CD14-positive monocyte (primary cell): ENCODE measurements at regions not wholly inside any gene's neighbourhood (a gene's known extent, or its start where the extent isn't known, plus 50 kb on each side); places are given as distances from the start of the nearest gene placed in this dataset.

Experiments
- DNase-seq, 3 donors: peaks; one replicate each; pipeline ENCODE4 v3.0.0-alpha.2; 2011 to 2022
- H2AFZ ChIP-seq: 2 replicates; pipeline ENCODE4 v1.6.0; 2012; ENCODE audit warnings: mild to moderate bottlenecking, low read depth, low read length, inconsistent platforms; ENCODE audit not compliant: insufficient read depth, poor library complexity, severe bottlenecking
- H3K27ac ChIP-seq, 2 donors: 1 replicate in 1 of 2; 2 replicates in 1 of 2; pipeline ENCODE4 v1.5.1; 2012 to 2013; ENCODE audit warnings: low read length in 2 of 2, control low read depth in 1 of 2, inconsistent platforms in 1 of 2, low read depth in 1 of 2, mild to moderate bottlenecking in 1 of 2
- H3K27me3 ChIP-seq, 2 donors: one replicate each; pipeline versions ENCODE4 v1.6.0 to v1.6.1; 2011 to 2013; ENCODE audit warnings: low read length in 2 of 2; ENCODE audit not compliant: control insufficient read depth in 2 of 2, insufficient read depth in 2 of 2
- H3K36me3 ChIP-seq, 2 donors: replicated peaks in 1 of 2; 1 replicate in 1 of 2; 2 replicates in 1 of 2; pipeline versions ENCODE4 v1.5.1 to v1.6.1; 2012 to 2013; ENCODE audit warnings: low read length in 2 of 2, control low read depth in 1 of 2, inconsistent platforms in 1 of 2, mild to moderate bottlenecking in 1 of 2; ENCODE audit not compliant: insufficient read depth in 2 of 2, control insufficient read depth in 1 of 2
- H3K4me1 ChIP-seq, 2 donors: 1 replicate in 1 of 2; 2 replicates in 1 of 2; pipeline versions ENCODE4 v1.5.1 to v1.6.1; 2012 to 2013; ENCODE audit warnings: low read length in 2 of 2, control low read depth in 1 of 2, inconsistent platforms in 1 of 2, mild to moderate bottlenecking in 1 of 2, moderate library complexity in 1 of 2; ENCODE audit not compliant: insufficient read depth in 2 of 2, control insufficient read depth in 1 of 2
- H3K4me2 ChIP-seq: replicated peaks from 2 replicates; pipeline ENCODE3; 2012; ENCODE audit warnings: low read length, moderate library complexity, mild to moderate bottlenecking; ENCODE audit not compliant: poor library complexity, severe bottlenecking; ENCODE audit errors: extremely low read depth
- H3K4me3 ChIP-seq, 3 experiments: fragments of 200-600 bp in 1 of 3; sonication (generic) in 1 of 3; replicated peaks in 1 of 3; 1 replicate in 2 of 3; 2 replicates in 1 of 3; pipeline ENCODE4 v1.5.1; 2011 to 2013; ENCODE audit warnings: low read length in 3 of 3, mild to moderate bottlenecking in 3 of 3, control low read depth in 2 of 3, low read depth in 2 of 3, inconsistent platforms in 1 of 3, moderate library complexity in 1 of 3
- H3K79me2 ChIP-seq: 2 replicates; pipeline ENCODE4 v1.6.0; 2012; ENCODE audit warnings: mild to moderate bottlenecking, control low read depth, inconsistent platforms, low read length, moderate library complexity; ENCODE audit not compliant: insufficient read depth
- H3K9ac ChIP-seq: 2 replicates; pipeline ENCODE4 v1.6.0; 2017; ENCODE audit warnings: low read length, mild to moderate bottlenecking; ENCODE audit not compliant: insufficient read depth, poor library complexity, severe bottlenecking
- H3K9me3 ChIP-seq, 2 donors: replicated peaks in 1 of 2; 1 replicate in 1 of 2; 2 replicates in 1 of 2; pipeline versions ENCODE4 v1.5.1 to v1.6.1; 2012 to 2013; ENCODE audit warnings: low read length in 2 of 2, control low read depth in 1 of 2; ENCODE audit not compliant: control insufficient read depth in 1 of 2, insufficient read depth in 1 of 2
- H4K20me1 ChIP-seq: 2 replicates; pipeline ENCODE4 v1.6.0; 2012; ENCODE audit warnings: mild to moderate bottlenecking, low read length, control low read depth, moderate library complexity; ENCODE audit not compliant: insufficient read depth
- H3K27ac Mint-ChIP-seq, 7 donors: one replicate each; pipeline ENCODE4 v1.8.0; 2020; ENCODE audit warnings: mild to moderate bottlenecking in 7 of 7, mixed read lengths in 7 of 7, moderate library complexity in 6 of 7, inconsistent platforms in 2 of 7
- H3K27me3 Mint-ChIP-seq, 3 donors: one replicate each; pipeline ENCODE4 v1.8.0; 2021 to 2022; ENCODE audit warnings: low read depth in 3 of 3, mild to moderate bottlenecking in 3 of 3, mixed read lengths in 3 of 3, moderate library complexity in 3 of 3, inconsistent platforms in 1 of 3
- H3K36me3 Mint-ChIP-seq, 2 donors: one replicate each; pipeline ENCODE4 v1.8.0; 2020; ENCODE audit warnings: mixed read lengths in 2 of 2, inconsistent platforms in 1 of 2, mild to moderate bottlenecking in 1 of 2
- H3K4me1 Mint-ChIP-seq: one replicate; pipeline ENCODE4 v1.8.0; 2020; ENCODE audit warnings: mild to moderate bottlenecking, mixed read lengths
- H3K4me3 Mint-ChIP-seq, 2 donors: one replicate each; pipeline ENCODE4 v1.8.0; 2020; ENCODE audit warnings: mild to moderate bottlenecking in 2 of 2, mixed read lengths in 2 of 2, moderate library complexity in 1 of 2
- H3K9me3 Mint-ChIP-seq, 7 donors: one replicate each; pipeline ENCODE4 v1.8.0; 2020 to 2022; ENCODE audit warnings: mixed read lengths in 7 of 7, mild to moderate bottlenecking in 6 of 7, moderate library complexity in 6 of 7, inconsistent platforms in 2 of 7
- CTCF ChIP-seq: fragments of 200-600 bp; IDR thresholded peaks from one replicate; pipeline ENCODE4 v1.8.0; 2022; ENCODE audit warnings: antibody characterized with exemption, mild to moderate bottlenecking
- WGBS: methylation state at CpG from one replicate; pipeline ENCODE4 v1.1.5; 2013; ENCODE audit warnings: missing lambda C conversion rate; ENCODE audit not compliant: insufficient coverage; 5-methylcytosine and 5-hydroxymethylcytosine counted together
- intact Hi-C, 2 donors: fragments of 100-400 bp; cut with micrococcal nuclease; formaldehyde crosslinking; loops; one replicate each; pipeline versions ENCODE4 v1.15.0 to v1.15.1; 2023

DNA sequence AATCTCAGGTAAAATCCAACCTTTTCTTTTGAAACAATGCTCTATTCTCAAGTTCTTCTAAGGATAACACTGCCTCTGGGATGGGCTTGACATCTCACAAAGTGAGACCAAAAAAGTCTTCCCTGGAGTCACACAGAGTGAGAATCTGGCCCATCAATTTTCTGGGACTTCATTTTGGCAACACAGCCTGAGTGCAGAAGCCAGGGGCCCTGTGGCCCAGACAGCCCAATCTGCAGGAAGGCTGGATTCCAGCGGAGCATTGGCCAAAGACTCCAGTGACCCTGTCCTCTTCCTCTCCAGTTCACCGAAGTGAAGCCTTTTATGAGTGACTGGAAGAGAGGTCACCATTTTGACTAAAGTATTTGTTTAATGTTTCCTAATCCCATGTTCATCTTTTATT, 105.1 kb downstream of the PLK2 start:
- DNase-seq, result no peak
- Mint-ChIP-seq H3K36me3 (no peaks in the 10 kb centered on the region), H3K4me1 (no peaks in the 10 kb centered on the region), H3K4me3 (no peak overlapping the region), H3K27ac (no peak overlapping the region), H3K9me3 (peaks cover 0 to 2% (median 0%) of the 10 kb centered on the region in 7 donors), H3K27me3 (peaks cover 0 to 1% (median 0%) of the 10 kb centered on the region in 3 donors)
- H3K27me3 ChIP-seq, result no peaks in the 10 kb centered on the region
- no peak overlapping the region for H3K9ac ChIP-seq
- no peaks in the 10 kb centered on the region for H3K9me3 ChIP-seq
- no peaks in the 10 kb centered on the region for H3K36me3 ChIP-seq
- TF ChIP-seq CTCF, result no peak
- no peak overlapping the region for H3K4me2 ChIP-seq
- no peak overlapping the region for H2AFZ ChIP-seq
- H3K79me2 ChIP-seq, result no peaks in the 10 kb centered on the region
- no peak overlapping the region for H3K4me3 ChIP-seq
- H3K27ac ChIP-seq, result no peak overlapping the region
- WGBS, result 100% methylated on average over 1 of the region's 2 CpGs
- H3K4me1 ChIP-seq, result no peaks in the 10 kb centered on the region
- H4K20me1 ChIP-seq, result no peaks in the 10 kb centered on the region
- intact Hi-C loops, result no loop called here

DNA sequence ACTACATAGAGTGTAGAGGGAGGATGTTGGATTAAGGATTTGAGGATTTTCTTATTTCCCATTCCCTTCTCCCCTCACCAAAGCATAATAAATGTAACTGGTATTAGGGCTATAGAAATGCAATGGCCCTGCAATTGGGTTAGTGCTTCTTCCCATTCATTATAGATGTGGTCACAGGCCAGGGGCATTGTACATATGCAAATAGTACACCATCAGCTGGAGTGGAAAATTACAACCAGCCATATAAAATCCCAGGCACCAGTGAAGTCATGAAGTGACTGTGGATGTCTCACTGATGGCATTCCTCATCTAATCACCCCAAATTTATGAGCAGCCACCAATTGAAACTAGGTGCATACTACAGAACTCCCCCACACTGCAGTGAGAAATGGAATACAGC, 105.9 kb downstream of the PLK2 start:
- Histone ChIP-seq H3K9me3 (no peaks in the 10 kb centered on the region), H3K4me1 (no peaks in the 10 kb centered on the region), H3K27ac (no peak overlapping the region), H3K36me3 (no peaks in the 10 kb centered on the region), H4K20me1 (no peaks in the 10 kb centered on the region), H3K4me3 (no peak overlapping the region), H2AFZ (no peak overlapping the region), H3K4me2 (no peak overlapping the region), H3K27me3 (no peaks in the 10 kb centered on the region), H3K79me2 (no peaks in the 10 kb centered on the region), H3K9ac (no peak overlapping the region)
- Mint-ChIP-seq H3K4me3 (no peak overlapping the region), H3K4me1 (no peaks in the 10 kb centered on the region), H3K36me3 (no peaks in the 10 kb centered on the region), H3K27ac (no peak overlapping the region), H3K27me3 (no peaks in the 10 kb centered on the region), H3K9me3 (peaks cover 0 to 2% (median 0%) of the 10 kb centered on the region in 7 donors)
- intact Hi-C loops, result no loop called here
- no peak for DNase-seq
- TF ChIP-seq CTCF, result no peak
